Panc1 (cell line): ENCODE measurements at regions not wholly inside any gene's neighbourhood (a gene's known extent, or its start where the extent isn't known, plus 50 kb on each side); places are given as distances from the start of the nearest gene placed in this dataset.
"Not testable (repeated sequence)": the region's sequence is repeated elsewhere in the genome, so short reads cannot be mapped to it uniquely, and the experiment has no call there.

Experiments
- CTCF ChIP-seq: fragments of 450-650 bp; IDR thresholded peaks from 2 replicates; pipeline ENCODE4 v1.5.1; 2017; ENCODE audit warnings: mild to moderate bottlenecking
- POLR2AphosphoS5 ChIP-seq: IDR thresholded peaks from 2 replicates; pipeline ENCODE4 v1.6.1; 2012; ENCODE audit warnings: mild to moderate bottlenecking, low read depth, low read length, moderate library complexity
- REST ChIP-seq, 2 experiments: IDR thresholded peaks; 2 replicates each; pipeline ENCODE4 v1.6.1; 2011 to 2012; ENCODE audit warnings: low read depth in 2 of 2, control low read depth in 1 of 2, low read length in 1 of 2, mild to moderate bottlenecking in 1 of 2, moderate library complexity in 1 of 2; ENCODE audit not compliant: insufficient read depth in 1 of 2
- SIN3A ChIP-seq: IDR thresholded peaks from 2 replicates; pipeline ENCODE4 v1.6.1; 2012; ENCODE audit warnings: low read depth, mild to moderate bottlenecking, low read length, moderate library complexity, borderline replicate concordance; ENCODE audit not compliant: insufficient read depth
- TCF7L2 ChIP-seq: IDR thresholded peaks from 2 replicates; pipeline ENCODE4 v1.6.1; 2011; ENCODE audit warnings: mild to moderate bottlenecking, low read depth, low read length, inconsistent platforms

GRCh38 chr2:88887466-88887865 is 196.0 kb downstream of the RPIA start:
- TF ChIP-seq SIN3A; CTCF; POLR2AphosphoS5; REST (IDR thresholded peaks at IDR 0.05; ENCODE audit: insufficient read depth in 1 of 2, low read depth in 2 of 2, low read length in 1 of 2); TCF7L2: not testable (repeated sequence)
